Fibroblast of skin of left biceps (primary cell): ENCODE measurements at regions not wholly inside any gene's neighbourhood (a gene's known extent, or its start where the extent isn't known, plus 50 kb on each side); places are given as distances from the start of the nearest gene placed in this dataset.

Experiments
- DNase-seq, 2 experiments: peaks; one replicate each; pipeline ENCODE4 v3.0.0-alpha.2; 2013; ENCODE audit warnings: low read depth in 2 of 2

DNA sequence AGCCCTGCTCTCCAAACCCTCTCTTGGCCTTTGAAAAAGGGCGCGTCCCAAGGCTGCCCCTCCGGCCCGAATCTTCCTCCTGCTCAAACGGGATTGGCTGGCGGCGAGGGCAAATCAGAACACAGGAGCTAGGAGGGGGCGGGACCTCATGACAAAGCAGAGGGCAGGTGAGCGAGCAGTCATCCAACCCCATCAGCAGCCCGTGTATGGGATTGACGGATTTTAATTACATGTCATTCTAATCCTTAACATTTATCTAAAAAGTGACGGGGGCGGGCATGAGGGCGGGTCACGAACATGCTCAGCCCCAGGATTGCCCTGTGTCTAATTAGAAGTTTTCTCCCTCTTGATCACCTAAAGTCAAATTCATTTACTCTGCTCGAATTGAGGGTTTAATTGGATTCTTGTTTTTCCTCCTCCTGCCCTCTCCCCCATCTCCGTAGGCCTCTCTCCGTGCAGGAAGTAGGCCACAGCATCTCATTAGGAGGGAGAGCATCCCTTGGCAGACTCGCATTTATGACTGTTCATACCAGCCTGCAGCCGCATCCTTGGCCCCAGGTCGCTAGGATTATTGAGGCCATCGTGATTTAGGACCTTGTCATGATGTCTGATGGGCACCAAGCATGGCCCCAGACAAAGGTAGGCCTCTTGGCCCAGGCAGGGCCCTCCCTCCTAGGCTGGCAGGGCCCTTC is 147.1 kb downstream of the CHST1 start:
- DNase-seq: no peak

DNA sequence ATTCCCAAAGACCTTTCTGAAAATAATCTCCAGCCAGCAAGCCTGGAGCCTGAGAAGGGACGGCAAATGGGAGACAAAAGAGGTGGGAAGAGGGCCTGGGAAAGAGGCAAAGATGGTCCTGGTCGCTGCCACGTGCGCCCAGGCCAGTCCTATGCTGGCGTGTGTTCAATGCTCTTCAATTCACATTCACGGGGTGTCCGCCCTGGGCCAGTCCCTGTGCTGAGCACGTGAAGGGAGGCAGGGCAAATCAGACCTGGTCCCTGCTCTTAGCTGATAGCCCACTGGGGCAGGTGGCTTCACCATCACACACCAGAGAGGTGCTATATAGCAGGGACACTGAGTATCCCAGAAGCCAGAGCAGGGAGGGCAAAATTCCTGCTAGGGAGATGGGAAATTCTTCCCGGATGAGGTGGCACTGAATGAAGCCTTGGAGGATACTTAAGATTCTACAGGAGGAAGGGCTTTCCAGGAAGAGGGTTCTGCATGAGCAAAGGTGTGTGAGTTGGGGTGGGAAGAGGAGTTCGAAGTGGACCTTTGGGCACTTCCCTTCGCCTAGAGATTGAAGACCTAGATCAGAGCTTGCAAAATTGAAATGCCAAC is 148.2 kb downstream of the CHST1 start:
- DNase-seq: no peak

DNA sequence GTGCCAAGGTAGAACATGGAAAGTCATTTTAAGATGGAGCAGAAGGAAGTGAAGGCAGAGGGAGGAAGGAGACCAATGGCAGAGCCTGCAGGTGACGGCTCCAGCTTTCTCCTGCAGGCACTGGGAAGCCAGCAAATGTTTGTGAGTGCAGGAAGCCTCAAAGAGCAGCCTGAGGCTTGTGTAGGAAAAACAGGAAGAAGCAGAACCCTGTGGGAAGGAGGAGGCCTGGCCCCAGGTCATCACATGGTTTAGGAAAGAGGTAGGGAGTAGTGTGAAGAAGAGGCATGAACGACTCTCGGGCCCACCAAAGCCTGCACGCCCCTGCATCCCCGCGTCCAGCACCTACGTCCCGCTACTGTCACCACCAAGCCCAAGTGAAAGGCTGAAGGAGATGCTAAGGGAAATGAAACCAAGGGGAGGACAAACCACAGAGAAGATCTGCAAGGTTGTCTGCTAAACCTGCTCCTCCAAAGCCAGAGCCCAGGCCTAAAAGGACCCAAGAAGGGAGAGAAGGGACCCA is 151.5 kb downstream of the CHST1 start:
- DNase-seq: no peak

DNA sequence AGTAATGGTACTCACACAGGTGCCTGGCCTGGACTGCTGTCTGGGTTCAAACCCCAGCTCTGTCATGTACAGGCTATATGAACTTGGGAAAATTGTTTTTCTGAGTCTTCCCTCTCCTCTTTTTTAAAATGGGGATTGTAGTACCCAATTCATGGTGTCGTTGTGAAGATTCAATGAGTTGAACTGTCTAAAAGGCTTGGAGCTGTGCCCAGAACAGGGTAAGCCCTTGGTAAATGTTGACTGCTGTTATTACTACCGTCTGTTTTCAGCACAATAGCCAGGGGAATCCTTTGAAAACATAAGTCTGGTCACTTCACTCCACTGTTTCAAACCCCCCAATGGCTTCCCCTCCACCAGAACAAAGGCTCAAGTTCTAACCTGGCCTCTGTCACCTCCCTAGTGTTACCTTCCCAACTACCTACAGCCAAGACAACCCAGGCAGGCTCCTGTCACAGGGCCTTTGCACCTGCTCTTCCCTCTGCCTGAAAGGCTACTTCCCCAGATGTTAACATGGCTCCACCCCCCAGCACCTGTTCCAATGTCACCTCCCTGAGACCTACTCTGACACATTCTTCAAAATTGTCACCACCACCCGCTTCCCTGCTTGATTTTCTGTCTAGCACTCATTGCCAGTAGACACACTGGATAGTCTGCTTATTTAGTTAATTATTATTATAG is 152.8 kb downstream of the CHST1 start:
- DNase-seq: no peak

DNA sequence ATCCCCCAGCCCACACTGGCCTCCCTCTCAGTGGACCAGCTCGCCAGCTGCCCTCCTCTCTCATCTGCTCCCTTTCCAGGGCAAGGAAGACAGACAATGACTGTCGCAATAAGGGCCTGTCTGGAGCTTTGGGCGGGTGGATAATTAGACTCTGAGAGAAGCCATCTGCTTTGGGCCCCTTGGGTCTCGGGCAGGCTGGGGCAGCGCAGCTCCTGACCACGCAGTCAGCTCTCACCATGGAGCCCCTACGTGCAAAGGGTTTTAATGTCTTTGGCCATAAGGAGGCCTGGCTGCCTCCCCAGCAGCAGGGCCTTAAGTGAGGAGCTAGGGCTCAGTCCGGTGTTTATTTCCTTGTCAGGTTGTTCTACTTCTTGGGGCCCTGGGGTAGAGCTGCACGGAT is 153.9 kb downstream of the CHST1 start:
- DNase-seq: no peak

DNA sequence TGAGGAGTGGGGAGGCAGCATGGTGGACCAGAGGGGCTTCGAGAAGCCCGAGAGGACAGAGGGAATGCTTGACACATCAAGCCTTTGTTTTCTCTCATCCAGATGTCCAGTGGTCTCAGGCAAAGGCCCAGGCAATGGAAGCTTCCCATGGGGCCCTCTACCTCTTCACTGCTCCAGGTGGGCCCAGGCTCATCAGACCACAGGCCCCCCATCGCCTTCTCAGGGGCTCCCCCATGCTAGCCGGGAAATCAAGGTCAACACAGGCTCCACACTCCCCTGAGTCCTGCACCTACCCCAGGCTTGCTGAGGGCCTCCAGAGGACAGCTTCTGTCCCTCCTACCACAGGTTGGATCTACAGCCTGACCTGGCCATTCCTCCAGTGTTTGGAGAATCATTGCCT is 157.5 kb downstream of the CHST1 start:
- DNase-seq: no peak

DNA sequence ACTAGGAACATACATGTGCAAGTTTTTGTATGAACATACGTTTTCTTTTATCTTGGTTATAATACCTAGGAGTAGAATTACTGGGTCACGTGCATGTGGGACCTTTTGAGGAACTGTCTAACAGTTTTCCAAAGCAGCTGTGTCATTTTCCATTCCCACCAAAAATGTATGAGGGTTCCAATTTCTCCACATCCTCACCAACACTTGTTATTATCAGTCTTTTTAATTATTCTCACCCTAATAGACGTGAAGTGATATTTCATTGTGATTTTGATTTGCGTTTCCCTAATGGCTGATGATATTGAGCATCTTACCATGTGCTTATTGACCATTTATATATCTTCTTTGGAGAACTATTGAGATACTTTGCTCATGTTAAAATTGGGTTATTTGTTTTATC is 162.1 kb downstream of the CHST1 start:
- no peak for DNase-seq

DNA sequence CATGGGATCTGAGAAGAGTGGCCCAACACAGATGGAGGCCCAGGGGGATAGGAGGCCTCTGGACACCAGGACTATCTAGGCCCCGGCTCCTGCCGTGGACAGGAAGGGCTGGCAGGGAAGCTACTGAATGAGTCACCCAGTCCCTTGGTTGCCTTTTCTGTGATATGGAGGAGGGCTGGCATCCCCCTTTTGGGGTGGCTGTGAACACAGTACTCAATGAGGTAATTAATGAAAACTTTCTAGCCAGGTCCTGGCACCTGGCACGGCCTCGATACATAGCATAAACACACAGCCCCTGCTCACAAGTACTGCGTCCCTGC is 163.2 kb downstream of the CHST1 start:
- DNase-seq: no peak

DNA sequence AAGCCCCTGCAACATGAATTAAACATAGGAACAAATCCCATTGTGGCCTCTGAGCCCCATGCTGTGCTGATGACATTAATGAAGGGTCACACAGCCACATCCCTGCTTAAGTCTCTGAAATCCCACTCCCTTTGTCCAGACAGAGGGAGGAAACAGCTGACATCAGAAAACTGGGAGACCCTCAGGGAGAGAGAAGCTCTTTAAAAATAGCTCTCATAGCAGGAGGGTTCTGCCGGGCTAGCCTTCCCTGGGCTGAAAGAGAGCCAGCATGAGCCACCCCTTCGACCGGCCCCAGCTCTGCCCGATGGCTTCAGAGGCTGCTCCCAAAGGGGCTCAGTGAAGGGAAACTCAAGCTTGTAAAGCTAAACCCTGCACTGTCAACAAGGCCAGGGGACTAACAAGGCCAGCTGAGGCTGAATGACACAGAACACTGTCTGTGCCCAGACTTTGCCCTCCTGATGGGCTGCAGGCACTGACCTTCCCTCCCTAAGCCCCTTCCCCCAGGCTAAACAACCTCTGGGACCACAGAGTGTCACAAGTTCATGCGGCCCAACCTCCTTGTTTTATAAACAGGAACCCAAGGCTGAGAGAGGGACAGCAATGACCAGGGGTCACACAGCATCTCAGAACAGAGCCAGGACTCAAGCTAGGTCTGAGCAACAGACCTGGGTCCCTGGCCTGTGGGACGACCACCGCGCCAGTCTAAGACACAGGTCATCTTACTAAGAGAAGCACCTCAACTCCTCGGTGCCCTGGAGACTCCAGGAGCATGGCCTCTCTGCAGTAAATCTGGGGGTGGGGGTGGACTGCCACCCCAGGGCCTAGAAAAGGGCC is 163.8 kb downstream of the CHST1 start:
- no peak for DNase-seq

DNA sequence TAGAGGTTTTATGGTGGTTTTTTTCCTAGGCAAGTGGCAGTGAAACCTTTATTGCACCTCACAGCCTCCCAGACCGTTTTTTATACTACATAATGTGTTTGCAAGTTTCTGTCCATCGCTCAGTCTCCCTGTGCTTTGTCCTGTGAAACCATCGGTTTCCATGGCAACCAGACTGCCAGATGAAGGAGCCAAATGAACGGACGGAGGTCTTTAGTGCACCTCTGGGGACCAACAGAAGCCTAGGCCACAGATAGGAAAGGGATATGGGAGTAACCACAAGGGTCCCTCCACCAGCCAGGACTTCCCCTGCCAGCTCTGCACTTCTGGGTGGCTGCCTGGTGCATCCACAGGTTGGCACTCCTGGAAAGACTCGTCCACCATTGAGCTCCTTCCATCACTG is 165.0 kb downstream of the CHST1 start:
- DNase-seq: no peak

DNA sequence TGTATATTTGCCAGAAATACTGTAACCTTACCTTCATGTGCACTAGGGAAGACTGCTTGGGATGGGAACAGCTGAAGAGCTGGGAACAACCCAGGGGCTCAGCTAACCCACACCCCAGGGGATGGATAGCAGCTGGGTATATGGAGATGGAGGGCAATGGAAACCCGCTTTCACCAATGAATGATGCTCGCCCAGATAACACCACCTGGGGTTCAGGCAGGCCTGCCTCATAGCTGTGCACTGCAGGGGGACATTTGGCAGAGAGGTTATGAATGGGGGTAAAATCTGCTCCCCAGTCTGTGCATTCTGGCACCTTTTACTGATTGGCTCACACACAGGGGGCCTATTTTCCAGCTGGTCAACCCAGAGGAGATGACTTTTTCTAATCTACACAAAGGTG is 170.7 kb downstream of the CHST1 start:
- DNase-seq: no peak

DNA sequence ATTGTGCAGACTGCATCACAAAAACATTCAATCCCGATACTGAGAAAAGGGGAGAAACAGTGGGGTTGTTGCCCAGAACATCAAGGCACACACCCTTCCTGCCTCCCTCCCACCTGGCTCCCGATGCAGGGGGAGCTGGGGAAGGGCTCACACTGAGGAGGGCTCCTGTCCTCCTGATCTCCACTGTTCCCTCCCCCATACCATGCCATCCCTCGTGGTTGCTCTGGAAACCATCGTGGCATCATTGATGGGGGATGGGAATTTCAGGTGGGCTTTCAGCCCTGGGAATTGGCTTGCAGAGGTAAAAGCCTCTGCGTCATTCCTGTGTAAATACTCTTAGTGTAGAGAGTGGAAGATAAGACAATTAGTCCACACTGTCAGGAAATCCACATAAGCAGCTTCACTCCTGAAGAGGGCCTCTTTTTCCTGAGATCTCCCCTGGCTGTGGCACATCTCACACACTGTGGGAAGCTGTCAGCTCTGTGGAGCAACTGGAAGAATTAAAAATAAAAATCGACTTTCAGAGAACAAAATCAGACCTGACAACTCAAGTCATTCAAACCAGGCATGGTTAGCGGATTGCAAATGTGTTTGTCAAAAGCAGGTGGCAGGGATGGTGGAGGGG is 176.0 kb downstream of the CHST1 start:
- no peak for DNase-seq

DNA sequence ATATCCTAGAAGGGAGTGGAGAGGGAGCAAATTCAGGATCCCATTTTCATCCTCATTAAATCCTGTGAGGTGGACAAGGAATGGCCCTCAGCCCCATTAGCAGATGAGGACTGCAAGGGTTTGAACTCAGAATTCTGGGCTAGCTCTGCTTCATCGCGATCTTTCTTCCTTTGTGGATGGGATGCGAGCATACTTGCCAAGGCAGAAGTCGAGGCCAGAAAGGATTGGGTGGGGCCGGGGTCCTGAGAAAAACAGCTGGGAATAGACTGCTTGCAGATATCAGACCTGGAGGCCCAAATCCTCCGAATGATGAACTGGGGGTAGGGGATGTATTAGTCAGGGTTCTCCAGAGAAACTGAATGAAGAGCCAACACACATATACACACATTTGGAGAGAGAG is 179.0 kb downstream of the CHST1 start:
- no peak for DNase-seq

DNA sequence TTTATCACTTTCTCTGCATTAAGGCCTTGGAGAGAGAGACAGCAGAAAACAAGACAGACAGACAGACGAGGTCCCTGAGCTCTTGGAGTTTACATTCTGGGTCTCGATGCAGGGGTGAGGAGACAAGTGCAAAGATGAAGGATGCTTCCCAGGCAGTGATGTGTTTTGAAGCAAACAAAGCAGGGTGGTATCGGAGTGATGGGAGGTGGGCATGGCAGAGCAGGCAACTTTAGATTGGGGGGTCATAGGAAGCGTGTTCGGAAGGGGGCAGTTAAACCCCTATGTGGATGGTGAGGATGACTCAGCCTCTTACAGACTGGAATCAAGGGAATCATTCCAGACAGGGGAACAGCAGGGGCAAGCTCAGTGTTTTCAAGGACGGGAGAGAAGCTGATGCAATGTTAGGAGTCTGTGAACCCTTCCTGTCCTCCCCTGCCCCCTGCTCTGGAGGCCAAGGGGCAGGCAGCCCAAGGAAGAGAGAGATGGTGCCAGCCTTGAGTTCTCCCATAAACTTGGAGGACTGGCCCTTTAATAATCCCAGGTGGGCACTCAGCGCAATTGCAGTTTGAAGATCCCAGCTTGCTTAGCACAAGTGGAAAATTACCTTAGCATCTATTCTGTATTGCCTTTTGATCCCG is 180.2 kb downstream of the CHST1 start:
- DNase-seq: no peak

DNA sequence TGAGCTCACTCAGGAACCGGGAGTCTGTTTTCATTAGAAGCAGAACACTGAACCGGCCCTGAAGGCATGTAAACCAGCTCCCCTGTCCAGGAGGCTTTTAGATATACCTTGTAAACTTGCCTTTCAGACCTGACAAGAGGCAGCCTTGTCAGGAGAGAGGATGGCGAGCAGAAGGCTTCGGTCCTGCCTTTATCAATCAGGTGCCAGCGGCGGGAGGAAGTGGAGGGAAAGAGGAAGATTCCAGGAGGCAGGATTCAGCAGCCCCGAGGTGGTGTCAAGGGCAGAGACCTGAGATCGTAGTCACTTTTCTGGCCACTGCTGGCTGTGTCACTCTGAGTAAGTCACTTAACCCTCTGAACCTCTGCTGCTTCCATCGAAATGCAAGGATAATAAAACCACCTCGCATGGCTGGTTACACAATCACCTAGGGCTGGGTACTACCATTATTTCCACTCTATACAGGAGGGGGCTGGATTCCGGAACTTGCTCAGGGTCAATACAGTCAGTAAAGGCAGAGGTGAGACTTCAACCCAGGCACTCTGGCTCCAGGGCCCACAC is 181.0 kb downstream of the CHST1 start:
- DNase-seq: no peak

DNA sequence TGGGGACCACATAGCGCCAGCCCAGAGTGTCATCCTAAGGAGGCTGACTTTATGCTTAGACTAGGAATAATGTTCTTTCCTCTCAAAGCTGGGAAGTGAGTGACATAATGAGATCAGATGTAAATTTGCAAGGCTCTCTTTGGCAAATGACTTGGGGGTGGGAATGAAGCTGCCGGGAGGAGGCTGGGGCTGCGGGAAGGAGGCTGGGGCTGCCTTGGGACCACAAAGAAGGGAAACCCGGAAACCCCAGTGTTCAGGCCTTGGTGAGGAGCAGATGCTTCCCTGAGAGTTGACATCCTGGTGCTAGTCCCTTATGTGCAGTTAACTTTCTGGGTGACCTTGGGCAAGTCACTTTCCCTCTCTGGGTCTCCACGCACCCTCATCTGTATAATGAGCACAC is 182.0 kb downstream of the CHST1 start:
- no peak for DNase-seq

DNA sequence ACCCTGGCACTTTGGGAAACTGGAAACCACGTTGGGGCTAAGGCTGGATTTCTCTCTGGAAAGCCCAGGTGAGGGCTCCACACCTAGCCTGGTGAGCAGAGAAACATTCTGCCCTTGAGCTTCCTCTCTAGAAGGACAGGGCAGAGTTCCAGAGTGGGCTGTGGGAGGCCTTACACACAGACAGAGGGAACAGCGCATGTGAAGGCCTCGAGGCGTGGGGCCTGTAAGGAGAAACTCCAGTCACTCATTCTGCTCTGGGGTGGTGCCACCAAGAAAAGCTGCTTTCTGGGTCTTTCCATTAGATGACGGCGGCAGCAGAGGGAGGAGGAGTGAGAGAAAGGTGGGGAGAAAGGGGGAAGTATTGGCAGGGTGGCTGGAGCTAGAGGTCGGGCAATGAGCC is 183.1 kb downstream of the CHST1 start:
- no peak for DNase-seq

DNA sequence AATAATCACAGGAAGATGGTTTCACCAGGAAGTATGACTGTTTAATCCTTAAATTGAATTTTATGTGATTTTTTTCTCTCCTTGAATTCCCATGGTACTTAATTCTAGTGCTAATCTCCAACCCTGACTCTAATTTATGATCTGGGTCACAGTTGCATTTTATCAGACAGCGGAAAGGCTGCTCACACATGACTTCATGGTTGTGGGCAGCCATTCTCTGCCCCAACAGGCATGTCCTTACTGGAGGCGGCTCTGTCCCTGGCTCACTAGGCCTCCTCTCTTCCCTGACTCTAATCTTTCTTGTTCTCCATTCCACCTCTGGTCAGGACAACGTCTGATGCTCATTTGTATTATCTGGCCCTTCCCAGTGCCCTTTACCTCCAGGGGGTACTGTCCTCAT is 184.4 kb downstream of the CHST1 start:
- no peak for DNase-seq

DNA sequence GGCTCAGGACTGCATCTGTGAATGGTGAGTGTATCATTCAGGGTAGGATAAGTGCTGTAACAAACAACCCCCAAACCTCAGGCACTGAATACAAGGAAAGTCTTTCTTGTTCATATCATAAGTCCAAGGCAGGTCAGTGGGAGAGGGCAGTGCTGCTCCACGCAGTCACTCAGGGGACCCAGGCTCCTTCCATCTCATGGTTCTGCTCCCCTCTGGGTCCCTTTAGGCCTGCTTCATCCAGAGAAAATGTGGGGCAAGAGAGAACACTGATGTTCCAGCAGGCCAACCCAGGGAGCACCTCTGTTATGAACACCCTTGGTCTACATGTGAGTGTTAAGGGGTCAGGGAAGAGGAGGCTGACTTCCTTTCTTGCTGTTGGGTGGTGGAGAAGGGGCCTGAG is 187.8 kb downstream of the CHST1 start:
- no peak for DNase-seq

DNA sequence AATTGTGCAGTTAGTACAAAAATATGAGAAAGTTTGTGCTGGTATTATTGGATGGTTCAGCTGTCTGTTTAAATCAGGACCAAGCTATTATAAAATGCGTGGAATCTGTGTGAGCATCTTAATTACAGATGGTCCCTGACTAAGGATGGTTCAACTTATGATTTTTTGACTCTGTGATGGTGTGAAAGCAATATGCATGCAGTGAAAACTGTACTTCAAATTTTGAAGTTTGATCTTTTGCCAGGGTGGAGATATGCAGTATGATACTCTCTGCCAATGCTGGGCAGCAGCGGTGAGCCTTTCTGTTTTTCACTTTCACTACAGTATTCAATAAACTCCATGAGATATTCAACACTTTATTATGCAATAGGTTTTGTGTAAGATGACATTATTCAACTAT is 189.3 kb downstream of the CHST1 start:
- no peak for DNase-seq

DNA sequence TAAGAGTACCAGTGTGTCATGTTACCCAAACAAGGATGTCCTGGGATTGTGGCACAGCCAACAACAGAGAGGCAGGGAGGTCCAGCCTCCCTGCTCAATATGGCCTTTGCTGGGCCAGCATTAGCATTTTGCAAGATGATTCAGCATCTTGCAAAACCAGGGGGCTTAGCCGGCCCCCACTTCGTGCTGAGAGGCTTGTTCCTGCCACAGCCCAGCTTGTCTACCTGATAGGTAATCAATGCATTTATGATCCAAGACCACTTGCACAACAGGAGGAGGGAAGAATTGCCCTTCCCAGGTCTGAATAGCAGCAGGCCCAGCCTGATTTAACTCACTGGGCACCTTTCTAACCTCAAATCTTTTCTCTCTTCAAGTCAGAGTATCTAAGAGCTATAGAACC is 189.0 kb upstream of the SYT13 start:
- DNase-seq: no peak
